LNCaP clone FGC (cell line): ENCODE measurements at regions not wholly inside any gene's neighbourhood (a gene's known extent, or its start where the extent isn't known, plus 50 kb on each side); places are given as distances from the start of the nearest gene placed in this dataset.

Source experiments
- DNase-seq: peaks from one replicate; pipeline ENCODE4 v3.0.0-alpha.2; 2011; ENCODE audit warnings: low read depth
- H3K4me3 ChIP-seq: 2 replicates; pipeline ENCODE4 v1.5.1; 2011; ENCODE audit warnings: mild to moderate bottlenecking, low read depth, low read length, control low read depth
- TF ChIP-seq, protein P1 (sequence below): IDR thresholded peaks from 2 replicates; pipeline ENCODE4 v1.5.1; 2012; ENCODE audit warnings: mild to moderate bottlenecking; ENCODE audit not compliant: control insufficient read depth, insufficient read depth; ENCODE audit errors: extremely low read depth

DNA sequence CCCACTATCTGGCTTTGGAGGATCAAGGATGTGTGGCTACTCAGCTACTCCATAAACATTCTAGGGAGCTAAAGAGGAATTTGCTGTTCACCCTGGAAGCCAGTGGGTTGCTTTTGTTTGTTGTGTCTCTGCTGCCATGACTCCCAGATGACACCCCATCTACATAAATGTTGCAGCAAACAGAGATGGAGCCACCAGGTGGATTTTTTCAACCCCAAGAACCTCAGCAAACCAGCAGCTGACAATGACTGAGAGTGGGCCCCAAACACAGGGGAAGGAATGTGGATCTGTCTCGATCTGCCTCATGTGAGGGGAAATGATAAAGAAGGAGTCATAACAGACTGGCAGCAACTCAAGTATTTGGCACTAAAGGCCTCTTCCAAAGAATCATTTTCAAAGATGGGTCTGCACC lies 132.7 kb upstream of the TNC start:
- TF ChIP-seq, protein P1, sequence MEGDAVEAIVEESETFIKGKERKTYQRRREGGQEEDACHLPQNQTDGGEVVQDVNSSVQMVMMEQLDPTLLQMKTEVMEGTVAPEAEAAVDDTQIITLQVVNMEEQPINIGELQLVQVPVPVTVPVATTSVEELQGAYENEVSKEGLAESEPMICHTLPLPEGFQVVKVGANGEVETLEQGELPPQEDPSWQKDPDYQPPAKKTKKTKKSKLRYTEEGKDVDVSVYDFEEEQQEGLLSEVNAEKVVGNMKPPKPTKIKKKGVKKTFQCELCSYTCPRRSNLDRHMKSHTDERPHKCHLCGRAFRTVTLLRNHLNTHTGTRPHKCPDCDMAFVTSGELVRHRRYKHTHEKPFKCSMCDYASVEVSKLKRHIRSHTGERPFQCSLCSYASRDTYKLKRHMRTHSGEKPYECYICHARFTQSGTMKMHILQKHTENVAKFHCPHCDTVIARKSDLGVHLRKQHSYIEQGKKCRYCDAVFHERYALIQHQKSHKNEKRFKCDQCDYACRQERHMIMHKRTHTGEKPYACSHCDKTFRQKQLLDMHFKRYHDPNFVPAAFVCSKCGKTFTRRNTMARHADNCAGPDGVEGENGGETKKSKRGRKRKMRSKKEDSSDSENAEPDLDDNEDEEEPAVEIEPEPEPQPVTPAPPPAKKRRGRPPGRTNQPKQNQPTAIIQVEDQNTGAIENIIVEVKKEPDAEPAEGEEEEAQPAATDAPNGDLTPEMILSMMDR = no peak
- DNase-seq = no peak
- no peak overlapping the region for H3K4me3 ChIP-seq

DNA sequence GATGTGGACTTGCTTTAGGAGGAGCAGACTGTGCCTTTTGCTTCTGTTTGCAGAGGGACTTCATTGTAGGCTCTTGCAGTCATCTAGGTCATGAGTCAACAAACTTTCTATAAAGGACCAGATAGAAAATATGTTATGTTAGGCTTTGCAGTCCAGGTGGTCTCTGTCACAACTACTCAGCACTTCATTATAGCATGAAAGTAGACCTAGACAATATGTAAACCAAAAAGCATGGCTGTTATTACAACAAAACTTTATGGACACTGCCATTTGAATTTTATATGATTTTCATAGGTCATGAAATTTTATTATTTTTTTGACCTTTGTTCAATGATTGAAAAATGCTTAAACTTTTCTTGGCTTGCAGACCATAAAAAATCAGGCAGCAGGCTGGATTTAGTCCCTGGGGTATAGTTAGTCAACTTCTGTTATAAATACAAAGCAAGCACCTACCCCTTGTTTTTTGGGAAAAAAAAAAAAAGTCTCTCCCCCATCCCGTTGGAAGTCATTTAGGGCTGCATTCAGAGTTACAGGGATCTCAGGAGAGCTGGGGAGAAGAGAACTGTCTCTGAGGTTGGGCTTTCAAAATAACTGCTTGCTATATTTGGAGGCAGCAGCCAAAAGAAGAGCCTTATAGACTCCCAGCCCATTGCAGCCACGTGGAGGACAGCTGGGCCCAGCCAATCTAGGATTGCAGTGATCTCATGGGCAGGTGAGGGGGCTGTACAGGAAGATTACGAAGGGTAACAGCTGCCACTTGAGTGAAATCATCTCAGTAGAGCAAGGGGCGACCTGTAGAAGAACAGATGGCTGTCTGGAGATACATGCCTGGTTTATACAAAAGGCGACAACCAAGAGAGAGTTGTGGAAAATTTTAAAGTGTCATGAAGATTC lies 136.6 kb upstream of the TNC start:
- TF ChIP-seq, protein P1 = no peak
- H3K4me3 ChIP-seq = no peak overlapping the region
- no peak for DNase-seq

- peak; percentile 4 for DNase-seq
- TF ChIP-seq, protein P1 = no peak
- H3K4me3 ChIP-seq = no peak overlapping the region
Observed at GRCh38 chr9:115261656-115262081, 143.7 kb upstream of the TNC start.

DNA sequence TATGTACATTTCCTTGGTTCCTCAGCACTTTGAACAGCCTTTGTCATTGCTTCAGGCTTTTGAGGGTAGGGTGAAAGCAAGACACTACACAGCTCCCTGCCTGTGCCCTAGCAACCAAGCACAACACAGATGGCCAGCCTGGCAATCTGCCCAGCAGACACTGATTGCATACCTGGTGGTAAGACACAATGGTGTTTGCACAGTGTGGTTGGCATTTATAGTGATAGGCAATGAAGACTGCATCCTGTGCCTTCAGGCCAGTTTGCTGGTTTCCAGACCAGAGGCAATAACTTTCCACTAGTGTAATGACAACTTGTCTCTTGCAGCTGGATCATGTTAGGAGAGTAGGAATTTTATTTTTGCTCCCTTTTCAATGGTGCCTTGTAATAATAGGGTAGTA lies 144.5 kb upstream of the TNC start:
- TF ChIP-seq, protein P1 = no peak
- DNase-seq = peak; percentile 98
- H3K4me3 ChIP-seq = no peak overlapping the region

- TF ChIP-seq, protein P1 = no peak
- DNase-seq = no peak
- no peak overlapping the region for H3K4me3 ChIP-seq
Observed at GRCh38 chr9:115262952-115263351, 145.0 kb upstream of the TNC start.

GRCh38 chr9:115263371-115264075 lies 145.6 kb upstream of the TNC start:
- TF ChIP-seq, protein P1 = no peak
- DNase-seq = no peak
- no peak overlapping the region for H3K4me3 ChIP-seq

DNA sequence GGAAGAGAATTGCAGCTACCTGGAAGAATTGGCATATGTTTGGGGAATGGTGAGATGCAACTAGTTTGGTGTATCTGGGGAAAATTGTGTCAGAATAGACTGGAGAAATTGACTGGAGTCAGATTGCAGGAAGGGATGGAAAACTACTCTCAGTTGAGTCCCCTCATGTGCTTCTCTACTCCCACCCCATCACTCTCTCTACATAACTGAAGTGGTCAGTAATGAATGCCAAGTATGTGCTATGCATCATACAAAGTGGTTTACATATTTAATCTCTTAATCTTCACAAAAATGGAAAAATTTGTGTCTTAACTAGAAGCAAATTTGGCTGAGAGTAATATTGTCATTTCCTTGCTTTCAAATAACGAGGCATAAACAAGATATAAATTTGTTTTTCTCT lies 146.4 kb upstream of the TNC start:
- TF ChIP-seq, protein P1 = no peak
- DNase-seq = no peak

More for the DNA sequence above, 146.4 kb upstream of the TNC start:
- no peak overlapping the region for H3K4me3 ChIP-seq
